ENCODE measurements at regions not wholly inside any gene's neighbourhood (a gene's known extent, or its start where the extent isn't known, plus 50 kb on each side); places are given as distances from the start of the nearest gene placed in this dataset.

- no peak for DNase-seq
Observed at GRCh38 chr4:11342401-11342800, 86.3 kb downstream of the HS3ST1 start.

GRCh38 chr4:11341337-11342043, 87.2 kb downstream of the HS3ST1 start:
- no peak for DNase-seq

- no peak for DNase-seq
Observed at GRCh38 chr4:11338956-11339782, 89.5 kb downstream of the HS3ST1 start.

DNA sequence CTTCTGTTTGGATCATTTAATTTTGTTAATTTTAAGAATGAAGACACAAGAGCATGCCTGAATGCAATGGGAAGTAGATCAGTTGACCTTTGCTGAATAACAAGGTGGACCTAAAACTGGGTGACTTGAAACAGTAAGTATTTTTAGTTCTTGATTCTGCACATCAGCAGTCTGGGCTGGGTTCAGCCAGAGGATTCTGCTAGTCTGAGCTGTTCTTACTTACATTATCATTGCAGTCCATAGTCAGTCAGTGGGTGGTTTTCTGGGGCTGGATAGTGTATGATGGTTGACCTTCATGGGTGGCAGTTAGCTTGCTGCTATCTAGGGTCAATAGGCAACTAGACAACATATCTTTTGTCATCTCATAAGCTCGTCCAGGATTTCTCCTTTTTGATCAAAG, 91.4 kb downstream of the HS3ST1 start:
- DNase-seq = no peak

DNA sequence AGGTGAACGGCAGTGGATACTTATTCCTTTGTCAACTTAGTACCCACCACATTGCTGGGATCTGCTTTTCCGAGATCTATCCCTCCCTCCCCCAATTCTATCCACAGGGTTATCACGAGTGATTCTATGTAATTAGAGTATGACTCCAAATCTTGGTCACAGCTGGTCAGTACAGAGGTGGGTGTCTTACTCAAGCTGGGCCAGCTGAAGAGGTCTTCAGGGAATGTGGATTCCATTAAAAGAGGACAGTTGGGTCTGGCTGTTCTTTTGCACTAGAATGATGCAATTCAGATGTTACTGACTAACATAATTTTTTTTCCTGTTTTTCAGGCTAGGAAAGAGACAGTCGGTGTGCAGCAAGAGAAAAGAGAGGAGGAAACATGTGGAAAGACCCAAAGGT, 92.3 kb downstream of the HS3ST1 start:
- DNase-seq = no peak

DNA sequence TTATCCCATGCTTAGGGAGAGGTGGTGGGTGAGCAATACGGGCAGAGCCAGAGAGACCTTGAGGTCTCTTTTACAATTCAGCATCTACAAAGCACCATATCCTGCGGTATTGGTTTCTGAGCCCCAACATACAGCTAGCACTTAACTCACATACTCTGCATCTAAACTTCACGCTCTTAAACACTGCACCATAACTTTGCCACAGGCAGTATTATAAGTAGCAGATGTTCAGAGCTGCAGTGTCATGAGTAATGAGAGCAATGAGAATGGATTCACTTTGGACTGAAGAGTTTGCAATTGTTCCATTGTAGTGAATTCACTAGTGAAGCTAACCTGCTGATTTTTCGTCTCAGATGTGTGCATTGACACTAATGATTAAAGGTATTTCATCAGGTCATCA, 93.8 kb downstream of the HS3ST1 start:
- no peak for DNase-seq

- no peak for DNase-seq
Observed at GRCh38 chr4:11328401-11328800, 100.3 kb downstream of the HS3ST1 start.

DNA sequence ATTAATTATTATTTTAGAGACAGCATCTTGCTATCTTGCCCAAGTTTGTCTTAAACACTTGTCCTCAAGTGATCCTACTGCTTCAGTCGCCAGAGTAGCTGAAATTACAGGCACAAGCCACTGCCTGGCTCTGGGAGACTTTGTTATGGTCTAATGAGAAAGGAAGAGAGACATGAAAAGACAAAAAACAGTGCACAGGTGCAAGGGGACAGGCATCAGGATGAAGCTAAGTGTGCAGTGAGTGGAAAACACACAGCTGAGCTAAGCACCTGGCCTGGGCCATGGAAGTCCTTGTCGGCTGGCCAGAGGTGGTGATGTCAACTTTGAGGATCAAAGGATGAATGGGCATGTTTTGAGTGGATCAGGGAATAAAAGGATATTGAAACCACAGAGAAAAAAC, 102.7 kb downstream of the HS3ST1 start:
- no peak for DNase-seq

DNA sequence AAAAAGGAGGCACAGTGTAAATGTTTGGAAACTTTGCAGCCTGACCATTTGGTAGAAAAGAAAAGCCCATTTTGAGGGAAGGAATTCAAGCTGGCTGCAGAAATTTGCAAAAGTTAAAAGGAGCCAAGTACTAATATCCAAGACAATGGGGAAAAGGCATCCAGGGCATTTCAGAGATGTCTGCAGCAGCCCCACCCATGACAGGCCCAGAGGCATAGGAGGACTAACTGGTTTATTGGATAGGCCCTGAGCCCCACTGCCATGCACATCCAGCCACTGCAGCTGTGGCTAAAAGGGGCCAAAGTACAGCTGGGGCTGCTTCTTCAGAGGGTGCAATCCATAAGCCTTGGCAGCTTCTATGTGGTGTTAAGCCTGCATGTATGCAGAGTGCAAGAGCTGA, 104.9 kb downstream of the HS3ST1 start:
- DNase-seq = no peak

DNA sequence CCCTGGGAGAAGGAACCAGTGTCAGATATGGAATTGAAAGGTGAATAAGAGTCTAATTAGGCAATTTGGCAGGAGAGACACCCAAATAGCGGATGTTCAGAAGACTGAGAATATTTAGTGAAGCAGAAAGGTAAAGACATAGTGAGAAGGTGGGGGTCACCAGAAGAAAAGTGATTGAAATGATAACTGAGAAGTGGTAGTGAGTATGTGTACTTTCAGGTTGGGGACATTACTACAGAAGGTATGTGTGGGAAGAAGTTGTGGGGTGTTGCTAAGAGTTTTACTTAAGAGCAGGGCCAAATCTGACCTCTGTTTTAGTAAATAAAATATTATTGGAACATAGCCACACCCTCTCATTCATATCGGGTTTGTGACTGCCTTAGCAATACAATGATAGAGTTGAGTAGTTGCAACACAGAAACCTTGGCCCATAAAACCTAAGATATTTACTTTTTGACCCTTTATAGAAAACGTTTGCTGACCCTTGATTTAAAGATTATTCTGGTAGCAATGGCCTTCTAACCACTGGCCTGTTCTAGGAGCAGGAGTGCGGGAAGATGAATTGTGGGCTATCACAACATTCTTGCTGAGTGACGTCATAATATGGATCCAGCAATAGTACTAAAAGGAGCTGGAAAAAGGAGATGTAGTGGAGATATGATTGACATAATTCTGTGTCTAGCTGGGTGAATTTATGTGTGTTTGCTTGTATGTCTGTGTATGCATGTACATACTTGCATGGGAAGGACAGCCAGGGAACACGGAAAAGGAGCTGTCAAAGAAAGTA, 115.3 kb downstream of the HS3ST1 start:
- DNase-seq = no peak

GRCh38 chr4:11312389-11312788, 116.3 kb downstream of the HS3ST1 start:
- no peak for DNase-seq

- DNase-seq = no peak
Observed at GRCh38 chr4:11301075-11301660, 127.5 kb downstream of the HS3ST1 start.

DNA sequence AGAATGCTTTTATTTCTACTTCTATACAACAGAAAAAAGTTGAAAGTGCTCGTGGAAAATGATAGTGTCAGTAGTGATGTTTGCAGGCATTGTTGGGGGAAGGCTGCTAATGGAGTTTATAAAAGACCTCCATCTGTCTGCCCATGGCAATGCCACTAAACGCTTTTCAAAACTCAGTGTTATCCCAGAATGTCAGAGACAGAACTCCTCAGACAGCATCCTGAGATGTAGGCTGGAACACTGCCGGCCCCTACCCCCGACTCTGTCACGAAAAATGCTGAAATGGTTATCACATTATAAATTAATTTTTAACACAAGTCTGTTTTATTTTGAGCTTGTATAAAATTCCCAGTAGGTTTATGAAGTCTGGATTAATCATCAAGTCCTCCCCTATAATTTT, 128.9 kb downstream of the HS3ST1 start:
- no peak for DNase-seq

DNA sequence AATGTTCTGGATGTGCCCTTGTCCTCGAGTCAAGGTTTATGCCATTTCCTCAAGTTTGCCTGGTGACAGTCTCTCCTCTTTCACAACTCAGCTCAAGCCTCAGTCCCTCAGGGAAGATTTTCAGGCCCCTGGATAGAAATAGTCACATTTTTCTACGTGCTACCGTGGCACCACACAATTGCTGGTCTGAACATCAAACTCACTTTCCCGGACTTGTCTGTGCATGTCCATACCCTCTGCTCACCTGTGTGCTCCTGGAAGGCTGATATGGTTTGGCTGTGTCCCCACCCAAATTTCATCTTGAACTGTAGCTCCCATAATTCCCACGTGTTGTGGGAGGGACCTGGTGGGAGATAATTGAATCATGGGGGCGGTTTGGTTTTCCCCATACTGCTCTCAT, 129.7 kb downstream of the HS3ST1 start:
- DNase-seq = no peak

- DNase-seq = no peak
Observed at GRCh38 chr4:11298451-11298850, 130.2 kb downstream of the HS3ST1 start.

DNA sequence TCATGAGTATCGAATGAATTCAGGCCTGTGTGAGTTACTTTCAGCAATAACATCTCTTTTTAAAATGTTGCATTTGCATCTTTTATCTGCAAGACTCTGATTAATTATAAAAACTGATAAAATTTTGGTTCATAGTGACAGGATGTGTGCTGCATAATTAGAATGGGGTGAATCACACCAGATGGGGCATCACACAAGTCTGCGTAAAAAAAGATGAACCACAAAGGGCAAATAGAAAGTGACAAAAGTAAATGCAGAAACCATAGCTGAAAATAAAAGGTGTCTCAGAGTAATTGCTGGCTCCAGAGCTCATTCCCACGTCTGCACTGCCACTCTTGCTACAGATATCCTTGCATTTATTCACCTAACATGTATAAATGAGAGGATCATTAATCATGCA, 131.1 kb downstream of the HS3ST1 start:
- DNase-seq = no peak

GRCh38 chr4:11297201-11297600, 131.5 kb downstream of the HS3ST1 start:
- no peak for DNase-seq

GRCh38 chr4:11293866-11294265, 134.8 kb downstream of the HS3ST1 start:
- no peak for DNase-seq

DNA sequence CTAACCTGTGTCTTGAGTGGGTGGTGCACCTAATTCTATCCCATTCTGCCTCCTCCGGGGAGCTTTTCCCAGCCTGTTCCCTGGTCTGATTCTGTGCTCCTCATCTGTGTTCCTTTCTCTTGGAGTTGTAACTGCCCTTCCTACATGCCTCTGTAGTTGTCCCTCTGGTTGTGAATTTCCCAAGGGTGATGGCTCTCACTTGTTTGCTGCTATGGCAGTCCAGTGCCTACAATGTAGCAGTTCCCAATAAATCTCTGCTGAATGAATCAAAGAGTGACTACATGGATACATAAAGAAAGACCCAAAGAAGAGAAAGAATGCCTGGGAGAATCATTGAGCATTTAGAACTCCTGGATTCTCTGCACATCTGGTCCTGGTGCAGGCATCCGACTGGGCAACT, 141.6 kb downstream of the HS3ST1 start:
- DNase-seq = no peak

DNA sequence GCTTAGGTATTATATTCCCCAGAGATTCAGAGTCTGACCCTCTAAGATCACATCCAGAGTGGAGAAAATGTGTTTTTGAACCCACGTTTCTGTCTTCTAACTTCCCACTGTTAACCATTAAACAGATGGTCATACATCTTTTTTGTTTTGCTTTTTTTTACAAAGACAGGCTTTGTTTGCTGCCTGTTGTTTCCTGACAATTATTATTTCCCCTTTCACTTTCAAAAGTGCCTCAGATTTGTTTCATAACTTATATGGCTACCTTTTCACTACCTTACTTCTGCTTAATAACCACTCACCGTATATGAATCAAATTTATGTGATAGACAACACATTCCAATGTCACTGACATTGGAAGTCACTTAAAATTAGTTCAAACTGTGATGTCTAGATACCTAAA, 142.2 kb downstream of the HS3ST1 start:
- no peak for DNase-seq

- no peak for DNase-seq
Observed at GRCh38 chr4:11281720-11282119, 147.0 kb downstream of the HS3ST1 start.

DNA sequence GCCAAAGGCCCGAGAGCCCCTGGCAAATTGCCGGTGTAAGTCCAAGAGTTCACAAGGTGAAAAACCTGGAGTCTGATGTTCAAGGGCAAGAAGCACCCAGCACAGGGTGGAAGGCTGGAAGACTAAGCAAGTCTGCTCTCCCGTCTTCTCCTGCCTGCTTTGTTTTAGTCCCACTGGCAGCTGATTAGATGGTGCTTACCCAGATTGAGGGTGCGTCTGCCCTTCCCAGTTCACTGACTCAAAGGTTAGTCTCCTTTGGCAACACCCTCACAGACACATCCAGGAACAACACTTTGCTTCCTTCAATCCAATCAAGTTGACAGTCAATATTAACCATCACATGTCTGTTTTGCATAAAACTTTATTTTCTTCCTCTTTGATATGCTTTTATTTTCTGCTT, 157.4 kb downstream of the HS3ST1 start:
- no peak for DNase-seq

DNA sequence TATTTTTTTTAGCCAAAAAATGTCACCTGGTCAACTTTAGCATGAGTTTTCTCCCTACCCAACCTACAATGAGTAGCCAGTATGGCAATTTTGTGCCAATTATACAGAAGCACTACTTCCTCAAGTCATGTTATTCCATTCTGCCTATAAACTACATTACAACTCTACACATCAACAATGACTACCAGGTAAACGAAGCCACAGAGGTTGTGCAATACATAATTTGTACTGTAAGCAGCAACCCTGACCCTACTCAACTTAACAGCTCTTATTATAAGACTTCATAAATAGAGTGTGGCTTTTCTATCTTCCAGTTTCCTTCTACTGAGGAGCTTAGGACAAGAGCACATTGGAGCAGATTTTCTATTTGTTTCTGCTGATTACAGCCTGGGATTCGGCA, 160.5 kb downstream of the HS3ST1 start:
- DNase-seq = no peak
